ENCODE measurements at regions not wholly inside any gene's neighbourhood (a gene's known extent, or its start where the extent isn't known, plus 50 kb on each side); places are given as distances from the start of the nearest gene placed in this dataset.

GRCh38 chr3:187507266-187507665 lies 139.1 kb downstream of the RTP4 start:
- H3K9ac ChIP-seq (ENCODE audit: insufficient read depth, low read length): no peak overlapping the region
- DNase-seq (ENCODE audit: low read depth in 2 of 2): no peak
- no peaks in the 10 kb centered on the region for H3K4me1 ChIP-seq (ENCODE audit: control insufficient read depth, extremely low read depth, insufficient read depth, low read length)
- H2AFZ ChIP-seq (ENCODE audit: low read length): no peak overlapping the region
- TF ChIP-seq CTCF (conservative IDR thresholded peaks at IDR 0.05 in 1 of 2, IDR thresholded peaks at IDR 0.05 in 1 of 2; ENCODE audit: low read depth in 1 of 2, low read length in 2 of 2): no peak
- TF ChIP-seq EZH2 (IDR thresholded peaks at IDR 0.05; ENCODE audit: low read length, missing control alignments): no peak
- H3K4me3 ChIP-seq (replicated peaks in 1 of 4; ENCODE audit: control extremely low read depth in 1 of 4, insufficient read depth in 1 of 4, low read depth in 3 of 4, low read length in 4 of 4): no peak overlapping the region
- H3K4me2 ChIP-seq (ENCODE audit: extremely low read depth, insufficient read depth, low read length): no peak overlapping the region
- no peaks in the 10 kb centered on the region for H3K9me3 ChIP-seq (ENCODE audit: control insufficient read depth, insufficient read depth, low read depth, low read length)
- H3K36me3 ChIP-seq (ENCODE audit: control insufficient read depth, insufficient read depth, low read length): no peaks in the 10 kb centered on the region
- H4K20me1 ChIP-seq (ENCODE audit: control insufficient read depth, extremely low read depth, insufficient read depth, low read length): no peaks in the 10 kb centered on the region
- H3K27me3 ChIP-seq (ENCODE audit: control insufficient read depth, insufficient read depth, low read length): no peaks in the 10 kb centered on the region
- no peaks in the 10 kb centered on the region for H3K79me2 ChIP-seq (ENCODE audit: control insufficient read depth, insufficient read depth, low read length)
- H3K27ac ChIP-seq (ENCODE audit: insufficient read depth, low read length): no peak overlapping the region

- Histone ChIP-seq H3K79me2 (ENCODE audit: control insufficient read depth, insufficient read depth, low read length) (no peaks in the 10 kb centered on the region), H2AFZ (ENCODE audit: low read length) (no peak overlapping the region), H3K36me3 (ENCODE audit: control insufficient read depth, insufficient read depth, low read length) (no peaks in the 10 kb centered on the region), H3K9me3 (ENCODE audit: control insufficient read depth, insufficient read depth, low read depth, low read length) (no peaks in the 10 kb centered on the region), H3K4me2 (ENCODE audit: extremely low read depth, insufficient read depth, low read length) (no peak overlapping the region), H4K20me1 (ENCODE audit: control insufficient read depth, extremely low read depth, insufficient read depth, low read length) (no peaks in the 10 kb centered on the region), H3K27me3 (ENCODE audit: control insufficient read depth, insufficient read depth, low read length) (no peaks in the 10 kb centered on the region), H3K4me1 (ENCODE audit: control insufficient read depth, extremely low read depth, insufficient read depth, low read length) (no peaks in the 10 kb centered on the region), H3K9ac (ENCODE audit: insufficient read depth, low read length) (no peak overlapping the region), H3K4me3 (replicated peaks in 1 of 4; ENCODE audit: control extremely low read depth in 1 of 4, insufficient read depth in 1 of 4, low read depth in 3 of 4, low read length in 4 of 4) (no peak overlapping the region), H3K27ac (ENCODE audit: insufficient read depth, low read length) (no peak overlapping the region)
- DNase-seq (ENCODE audit: low read depth in 2 of 2): peak in 1 of 2 donors; percentile 13
- TF ChIP-seq EZH2 (IDR thresholded peaks at IDR 0.05; ENCODE audit: low read length, missing control alignments): no peak
- no peak for TF ChIP-seq CTCF (conservative IDR thresholded peaks at IDR 0.05 in 1 of 2, IDR thresholded peaks at IDR 0.05 in 1 of 2; ENCODE audit: low read depth in 1 of 2, low read length in 2 of 2)
Observed at GRCh38 chr3:187504435-187504834, 136.2 kb downstream of the RTP4 start.

GRCh38 chr3:187498211-187498724 lies 130.1 kb downstream of the RTP4 start:
- no peak for DNase-seq (ENCODE audit: low read depth in 2 of 2)
- no peak overlapping the region for H3K4me3 ChIP-seq (replicated peaks in 1 of 4; ENCODE audit: control extremely low read depth in 1 of 4, insufficient read depth in 1 of 4, low read depth in 3 of 4, low read length in 4 of 4)
- H3K27ac ChIP-seq (ENCODE audit: insufficient read depth, low read length): no peak overlapping the region
- no peaks in the 10 kb centered on the region for H3K36me3 ChIP-seq (ENCODE audit: control insufficient read depth, insufficient read depth, low read length)
- H3K4me1 ChIP-seq (ENCODE audit: control insufficient read depth, extremely low read depth, insufficient read depth, low read length): no peaks in the 10 kb centered on the region
- H3K9me3 ChIP-seq (ENCODE audit: control insufficient read depth, insufficient read depth, low read depth, low read length): no peaks in the 10 kb centered on the region
- H2AFZ ChIP-seq (ENCODE audit: low read length): no peak overlapping the region
- H3K27me3 ChIP-seq (ENCODE audit: control insufficient read depth, insufficient read depth, low read length): no peaks in the 10 kb centered on the region
- H4K20me1 ChIP-seq (ENCODE audit: control insufficient read depth, extremely low read depth, insufficient read depth, low read length): no peaks in the 10 kb centered on the region
- H3K9ac ChIP-seq (ENCODE audit: insufficient read depth, low read length): no peak overlapping the region
- no peak overlapping the region for H3K4me2 ChIP-seq (ENCODE audit: extremely low read depth, insufficient read depth, low read length)
- TF ChIP-seq EZH2 (IDR thresholded peaks at IDR 0.05; ENCODE audit: low read length, missing control alignments) (no peak), CTCF (conservative IDR thresholded peaks at IDR 0.05 in 1 of 2, IDR thresholded peaks at IDR 0.05 in 1 of 2; ENCODE audit: low read depth in 1 of 2, low read length in 2 of 2) (no peak)
- no peaks in the 10 kb centered on the region for H3K79me2 ChIP-seq (ENCODE audit: control insufficient read depth, insufficient read depth, low read length)
